ENCODE measurements at regions not wholly inside any gene's neighbourhood (a gene's known extent, or its start where the extent isn't known, plus 50 kb on each side); places are given as distances from the start of the nearest gene placed in this dataset.

- intact Hi-C loops (cut with DNase I; ENCODE audit: low total_unique reads) = no loop called here
- DNase-seq (ENCODE audit: low spot score in 2 of 2) = no peak
- 68 to 76% methylated on average over 2 of the region's 2 CpGs for WGBS, 2 donors
- no peak overlapping the region for H3K4me3 ChIP-seq (ENCODE audit: low read depth, poor library complexity, severe bottlenecking)
- TF ChIP-seq CTCF (IDR thresholded peaks at IDR 0.05) = no peak
- TF ChIP-seq POLR2A (IDR thresholded peaks at IDR 0.05) = no peak
These were observed 556.5 kb downstream of the LRFN5 start for GRCh38 chr14:42163136-42163535.

- WGBS, 2 donors = 94 to 99% methylated on average over 2 of the region's 2 CpGs
- TF ChIP-seq POLR2A (IDR thresholded peaks at IDR 0.05) (no peak), CTCF (IDR thresholded peaks at IDR 0.05) (no peak)
- no peak for DNase-seq (ENCODE audit: low spot score in 2 of 2)
- intact Hi-C loops (cut with DNase I; ENCODE audit: low total_unique reads) = no loop called here
- no peak overlapping the region for H3K4me3 ChIP-seq (ENCODE audit: low read depth, poor library complexity, severe bottlenecking)
These were observed 552.5 kb downstream of the LRFN5 start for GRCh38 chr14:42159138-42159537.

- TF ChIP-seq POLR2A (IDR thresholded peaks at IDR 0.05) = no peak
- no peak for TF ChIP-seq CTCF (IDR thresholded peaks at IDR 0.05)
- intact Hi-C loops (cut with DNase I; ENCODE audit: low total_unique reads) = no loop called here
- 38 to 86% methylated on average over 1 of the region's 1 CpG for WGBS, 2 donors
- DNase-seq (ENCODE audit: low spot score in 2 of 2) = no peak
- no peak overlapping the region for H3K4me3 ChIP-seq (ENCODE audit: low read depth, poor library complexity, severe bottlenecking)
These were observed 543.1 kb downstream of the LRFN5 start for GRCh38 chr14:42149609-42150261.

GRCh38 chr14:42145766-42146165 is 539.1 kb downstream of the LRFN5 start:
- 57 to 59% methylated on average over 4 of the region's 4 CpGs for WGBS, 2 donors
- TF ChIP-seq POLR2A (IDR thresholded peaks at IDR 0.05) (no peak), CTCF (IDR thresholded peaks at IDR 0.05) (no peak)

GRCh38 chr14:42143114-42143513 is 536.4 kb downstream of the LRFN5 start:
- no peak for DNase-seq (ENCODE audit: low spot score in 2 of 2)
- H3K4me3 ChIP-seq (ENCODE audit: low read depth, poor library complexity, severe bottlenecking) = no peak overlapping the region
- intact Hi-C loops (cut with DNase I; ENCODE audit: low total_unique reads) = no loop called here
- WGBS, 2 donors = 68 to 76% methylated on average over 2 of the region's 2 CpGs
- no peak for TF ChIP-seq CTCF (IDR thresholded peaks at IDR 0.05)
- TF ChIP-seq POLR2A (IDR thresholded peaks at IDR 0.05) = no peak

More at GRCh38 chr14:42145766-42146165, 539.1 kb downstream of the LRFN5 start:
- intact Hi-C loops (cut with DNase I; ENCODE audit: low total_unique reads) = no loop called here
- no peak overlapping the region for H3K4me3 ChIP-seq (ENCODE audit: low read depth, poor library complexity, severe bottlenecking)
- DNase-seq (ENCODE audit: low spot score in 2 of 2) = no peak

- no peak overlapping the region for H3K4me3 ChIP-seq (ENCODE audit: low read depth, poor library complexity, severe bottlenecking)
- 93 to 97% methylated on average over 2 of the region's 2 CpGs for WGBS, 2 donors
- TF ChIP-seq POLR2A (IDR thresholded peaks at IDR 0.05) (no peak), CTCF (IDR thresholded peaks at IDR 0.05) (no peak)
- intact Hi-C loops (cut with DNase I; ENCODE audit: low total_unique reads) = no loop called here
- DNase-seq (ENCODE audit: low spot score in 2 of 2) = no peak
These were observed 534.7 kb downstream of the LRFN5 start for GRCh38 chr14:42141328-42141727.

Measured in lower leg skin (tissue), 4 donors.